Karpas-422 (cell line): ENCODE measurements at regions not wholly inside any gene's neighbourhood (a gene's known extent, or its start where the extent isn't known, plus 50 kb on each side); places are given as distances from the start of the nearest gene placed in this dataset.
"Not testable (repeated sequence)": the region's sequence is repeated elsewhere in the genome, so short reads cannot be mapped to it uniquely, and the experiment has no call there.

ENCODE experiments used
- DNase-seq: peaks from one replicate; pipeline ENCODE4 v3.0.0-alpha.2; 2015
- H2AFZ ChIP-seq: fragments of 200-600 bp; sonication (generic); 2 replicates; pipeline ENCODE4 v1.6.1; 2014; ENCODE audit warnings: antibody characterized with exemption, low read length, mixed read lengths
- H3K27ac ChIP-seq: fragments of 200-600 bp; sonication (generic); 2 replicates; pipeline ENCODE4 v1.5.1; 2014; ENCODE audit warnings: mild to moderate bottlenecking, low read length, moderate library complexity
- H3K27me3 ChIP-seq: fragments of 200-600 bp; sonication (generic); 2 replicates; pipeline ENCODE4 v1.6.1; 2014; ENCODE audit warnings: low read length, mixed read lengths
- H3K36me3 ChIP-seq: fragments of 200-600 bp; sonication (generic); 2 replicates; pipeline ENCODE4 v1.6.1; 2014; ENCODE audit warnings: low read length, mixed read lengths; ENCODE audit not compliant: insufficient read depth
- H3K4me1 ChIP-seq: fragments of 200-600 bp; sonication (generic); 2 replicates; pipeline ENCODE4 v1.6.1; 2014; ENCODE audit warnings: mild to moderate bottlenecking, low read length, mixed read lengths
- H3K4me2 ChIP-seq: fragments of 200-600 bp; sonication (generic); 2 replicates; pipeline ENCODE4 v1.6.1; 2014; ENCODE audit warnings: low read length, low read depth, mild to moderate bottlenecking; ENCODE audit not compliant: poor library complexity, severe bottlenecking
- H3K4me3 ChIP-seq: fragments of 200-600 bp; sonication (generic); 2 replicates; pipeline ENCODE4 v1.5.1; 2014; ENCODE audit warnings: mild to moderate bottlenecking, antibody characterized with exemption, low read length, mixed read lengths
- H3K79me2 ChIP-seq: fragments of 200-600 bp; sonication (generic); 2 replicates; pipeline ENCODE4 v1.6.1; 2014; ENCODE audit warnings: mild to moderate bottlenecking, low read length, mixed read lengths
- H3K9ac ChIP-seq: fragments of 200-600 bp; sonication (generic); 2 replicates; pipeline ENCODE4 v1.6.0; 2014; ENCODE audit warnings: low read length
- H3K9me2 ChIP-seq: fragments of 200-600 bp; sonication (generic), shearing (Covaris generic); replicated peaks from 2 replicates; pipeline ENCODE4 v1.6.0; 2014; ENCODE audit warnings: mild to moderate bottlenecking, low read length, moderate library complexity; ENCODE audit not compliant: insufficient read depth
- H3K9me3 ChIP-seq: fragments of 300-700, 200-600 bp; sonication (generic); 2 replicates; pipeline ENCODE4 v1.6.1; 2014; ENCODE audit warnings: low read length, mixed read lengths
- H4K20me1 ChIP-seq: fragments of 200-600 bp; sonication (generic); 2 replicates; pipeline ENCODE4 v1.6.1; 2014; ENCODE audit warnings: mild to moderate bottlenecking, antibody characterized with exemption, low read length, low read depth; ENCODE audit not compliant: insufficient read depth

GRCh38 chr11:91047882-91048281 lies 825.0 kb upstream of the CHORDC1 start:
- Histone ChIP-seq H3K9me2 (no peaks in the 10 kb centered on the region), H3K36me3 (no peaks in the 10 kb centered on the region), H2AFZ (peak overlapping the region; percentile 18; the same call in 1 of the 2 replicates), H3K79me2 (no peaks in the 10 kb centered on the region), H3K9ac (no peak overlapping the region), H3K4me2 (peak overlapping the region; percentile 7), H3K4me3 (no peak overlapping the region), H3K27me3 (no peaks in the 10 kb centered on the region), H3K27ac (no peak overlapping the region), H4K20me1 (no peaks in the 10 kb centered on the region), H3K4me1 (peaks cover 12% of the 10 kb centered on the region), H3K9me3 (no peaks in the 10 kb centered on the region)
- DNase-seq, result peak; percentile 85

DNA sequence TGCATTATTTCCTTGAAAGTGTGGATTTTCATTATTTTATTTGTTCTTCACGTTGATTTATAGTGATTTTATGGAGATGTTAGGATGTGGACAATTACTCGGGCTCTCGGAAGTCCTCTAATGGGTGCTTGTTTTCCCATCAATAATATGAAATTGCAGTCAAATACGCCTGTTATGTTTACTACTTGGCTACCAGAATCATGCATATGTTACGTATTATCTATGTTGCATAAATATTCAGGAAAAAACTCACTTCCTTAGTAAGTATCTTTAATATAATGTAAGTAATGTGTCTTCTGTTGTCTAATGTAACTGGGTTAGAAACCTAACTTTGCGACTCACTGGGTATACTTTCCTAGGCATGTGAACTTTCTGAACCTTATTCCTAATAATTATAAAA lies 823.4 kb upstream of the CHORDC1 start:
- no peak overlapping the region for H3K9ac ChIP-seq
- H3K9me2 ChIP-seq, result no peaks in the 10 kb centered on the region
- no peaks in the 10 kb centered on the region for H3K9me3 ChIP-seq
- H3K4me3 ChIP-seq, result no peak overlapping the region
- H3K27me3 ChIP-seq, result no peaks in the 10 kb centered on the region
- no peak for DNase-seq
- no peaks in the 10 kb centered on the region for H3K79me2 ChIP-seq
- H3K36me3 ChIP-seq, result no peaks in the 10 kb centered on the region
- no peak overlapping the region for H3K4me2 ChIP-seq
- H3K4me1 ChIP-seq, result peaks cover 12% of the 10 kb centered on the region
- H3K27ac ChIP-seq, result no peak overlapping the region
- H2AFZ ChIP-seq, result no peak overlapping the region
- no peaks in the 10 kb centered on the region for H4K20me1 ChIP-seq

DNA sequence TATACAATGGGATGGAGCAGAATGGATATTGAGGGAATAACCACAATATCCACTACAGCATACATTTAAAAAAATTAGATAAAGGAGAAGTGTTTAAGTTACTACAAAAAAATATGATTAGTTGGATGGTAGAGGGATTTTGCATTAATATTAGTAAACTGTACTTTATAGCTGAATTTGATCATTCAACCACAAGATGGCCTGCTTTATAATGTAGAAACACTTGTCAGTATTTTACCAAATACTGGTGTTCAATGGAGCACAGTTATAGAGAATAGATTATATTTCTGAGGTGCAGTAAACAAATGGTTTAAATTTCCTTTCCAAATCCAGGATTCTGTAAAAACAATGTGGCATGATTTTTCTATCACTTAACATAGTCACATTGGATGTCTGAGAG lies 818.8 kb upstream of the CHORDC1 start:
- no peaks in the 10 kb centered on the region for H3K9me3 ChIP-seq
- no peak overlapping the region for H2AFZ ChIP-seq
- no peaks in the 10 kb centered on the region for H3K36me3 ChIP-seq
- H3K27ac ChIP-seq, result no peak overlapping the region
- no peaks in the 10 kb centered on the region for H3K9me2 ChIP-seq
- H3K79me2 ChIP-seq, result no peaks in the 10 kb centered on the region
- no peak overlapping the region for H3K9ac ChIP-seq
- no peak overlapping the region for H3K4me3 ChIP-seq
- H4K20me1 ChIP-seq, result no peaks in the 10 kb centered on the region
- H3K4me2 ChIP-seq, result no peak overlapping the region
- H3K4me1 ChIP-seq, result no peaks in the 10 kb centered on the region
- H3K27me3 ChIP-seq, result no peaks in the 10 kb centered on the region
- DNase-seq, result peak; percentile 68

- Histone ChIP-seq H3K4me1 (no peaks in the 10 kb centered on the region), H2AFZ (no peak overlapping the region), H3K27ac (no peak overlapping the region), H3K27me3 (no peaks in the 10 kb centered on the region), H3K9ac (no peak overlapping the region), H3K4me3 (no peak overlapping the region), H3K79me2 (no peaks in the 10 kb centered on the region), H4K20me1 (no peaks in the 10 kb centered on the region), H3K36me3 (no peaks in the 10 kb centered on the region), H3K9me2 (no peaks in the 10 kb centered on the region), H3K4me2 (no peak overlapping the region), H3K9me3 (no peaks in the 10 kb centered on the region; the same call in none of the 2 replicates)
- no peak for DNase-seq
Measured at GRCh38 chr11:91023731-91024130, 800.9 kb upstream of the CHORDC1 start.

- no peak overlapping the region for H3K27ac ChIP-seq
- no peak for DNase-seq
- no peak overlapping the region for H3K4me2 ChIP-seq
- H3K9me2 ChIP-seq, result no peaks in the 10 kb centered on the region
- peaks cover 7% of the 10 kb centered on the region for H3K9me3 ChIP-seq
- no peaks in the 10 kb centered on the region for H3K4me1 ChIP-seq
- H3K4me3 ChIP-seq, result no peak overlapping the region
- no peaks in the 10 kb centered on the region for H3K27me3 ChIP-seq
- H2AFZ ChIP-seq, result no peak overlapping the region
- no peak overlapping the region for H3K9ac ChIP-seq
- H3K79me2 ChIP-seq, result no peaks in the 10 kb centered on the region
- no peaks in the 10 kb centered on the region for H3K36me3 ChIP-seq
- H4K20me1 ChIP-seq, result no peaks in the 10 kb centered on the region
Measured at GRCh38 chr11:91011503-91011902, 788.7 kb upstream of the CHORDC1 start.

DNA sequence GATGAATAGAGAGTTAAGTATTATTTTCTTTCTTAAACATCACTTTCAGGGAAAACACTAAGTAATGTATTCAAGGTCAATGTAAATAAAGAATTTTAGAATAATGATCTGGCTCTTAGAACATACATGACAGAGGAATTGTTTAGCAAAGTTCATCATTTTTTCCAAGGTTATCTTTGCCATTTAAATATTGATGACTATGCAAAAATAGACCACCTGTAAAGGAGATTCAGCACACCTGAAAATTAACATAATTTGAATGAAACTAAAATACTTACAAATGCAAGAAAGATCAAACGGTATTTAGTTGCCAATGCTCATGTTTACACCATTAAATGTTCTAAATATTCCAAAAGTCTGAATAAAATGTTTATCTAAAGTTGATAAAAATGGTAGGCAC lies 782.6 kb upstream of the CHORDC1 start:
- Histone ChIP-seq H3K9me3 (peaks cover 17% of the 10 kb centered on the region), H3K27me3 (no peaks in the 10 kb centered on the region), H3K4me2 (no peak overlapping the region), H3K27ac (no peak overlapping the region), H3K9ac (no peak overlapping the region), H3K79me2 (no peaks in the 10 kb centered on the region), H3K9me2 (no peaks in the 10 kb centered on the region), H2AFZ (no peak overlapping the region), H3K4me1 (no peaks in the 10 kb centered on the region), H3K4me3 (no peak overlapping the region), H3K36me3 (no peaks in the 10 kb centered on the region), H4K20me1 (no peaks in the 10 kb centered on the region)
- DNase-seq, result no peak

- Histone ChIP-seq H2AFZ (no peak overlapping the region), H3K4me1 (no peaks in the 10 kb centered on the region), H4K20me1 (no peaks in the 10 kb centered on the region), H3K9ac (no peak overlapping the region), H3K79me2 (no peaks in the 10 kb centered on the region), H3K27ac (no peak overlapping the region), H3K9me2 (0 out of 2 replicates have a peak, but pooled peaks cover 4% of the 10 kb centered on the region), H3K9me3 (peaks cover 10% of the 10 kb centered on the region; the same call in 1 of the 2 replicates), H3K4me2 (no peak overlapping the region), H3K4me3 (no peak overlapping the region), H3K27me3 (0 out of 2 replicates have a peak, but pooled peaks cover 4% of the 10 kb centered on the region), H3K36me3 (no peaks in the 10 kb centered on the region)
- no peak for DNase-seq
Measured at GRCh38 chr11:90997241-90997640, 774.4 kb upstream of the CHORDC1 start.

DNA sequence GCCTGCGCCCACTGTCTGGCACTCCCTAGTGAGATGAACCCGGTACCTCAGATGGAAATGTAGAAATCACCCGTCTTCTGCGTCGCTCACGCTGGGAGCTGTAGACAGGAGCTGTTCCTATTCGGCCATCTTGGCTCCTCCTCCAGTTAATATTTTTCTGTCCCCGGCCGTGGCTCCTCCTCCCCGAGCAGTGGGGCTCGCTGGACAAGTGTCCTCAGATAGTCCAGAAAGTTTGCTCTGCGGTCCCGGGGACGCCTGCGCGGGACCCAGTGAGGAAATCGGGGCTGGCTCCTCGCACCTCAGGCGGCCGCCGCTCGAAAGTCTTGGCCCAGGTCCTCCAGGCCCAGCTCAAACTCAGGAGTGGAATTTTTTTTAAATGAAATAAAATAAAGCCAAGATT lies 749.3 kb upstream of the CHORDC1 start:
- not testable (repeated sequence) for H3K4me2 ChIP-seq, H3K4me1 ChIP-seq, H3K9me2 ChIP-seq, H3K27ac ChIP-seq, H3K4me3 ChIP-seq, H4K20me1 ChIP-seq, H3K79me2 ChIP-seq, H2AFZ ChIP-seq, H3K9me3 ChIP-seq, H3K36me3 ChIP-seq, DNase-seq, H3K9ac ChIP-seq, H3K27me3 ChIP-seq

DNA sequence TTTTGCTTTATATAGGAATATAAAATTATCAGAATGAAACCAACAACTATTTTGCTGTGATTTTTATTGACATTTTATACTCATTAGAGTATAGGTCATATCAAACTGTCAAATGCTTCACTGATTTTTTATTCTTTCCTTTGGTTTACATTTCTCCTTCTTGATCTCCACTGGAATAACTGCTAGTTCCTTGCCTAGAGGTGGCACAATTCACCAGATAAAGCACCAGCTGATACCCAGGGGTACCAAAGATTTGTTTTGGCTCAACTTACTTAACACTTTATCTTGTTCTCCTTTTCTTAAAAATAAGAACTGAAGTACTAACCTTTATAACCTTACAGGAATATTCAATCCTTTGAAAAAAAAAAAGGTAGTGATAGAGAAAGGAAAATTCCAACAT lies 725.1 kb upstream of the CHORDC1 start:
- Histone ChIP-seq H3K9ac (no peak overlapping the region), H3K27me3 (no peaks in the 10 kb centered on the region), H4K20me1 (no peaks in the 10 kb centered on the region), H3K4me1 (no peaks in the 10 kb centered on the region), H3K4me3 (no peak overlapping the region), H3K27ac (no peak overlapping the region), H3K36me3 (no peaks in the 10 kb centered on the region), H3K4me2 (no peak overlapping the region), H3K79me2 (no peaks in the 10 kb centered on the region), H3K9me2 (no peaks in the 10 kb centered on the region), H3K9me3 (peaks cover 7% of the 10 kb centered on the region; the same call in 1 of the 2 replicates), H2AFZ (no peak overlapping the region)
- DNase-seq, result no peak
